ENCODE measurements at regions not wholly inside any gene's neighbourhood (a gene's known extent, or its start where the extent isn't known, plus 50 kb on each side); places are given as distances from the start of the nearest gene placed in this dataset.

- H3K4me3 Mint-ChIP-seq, result no peak overlapping the region
- no peaks in the 10 kb centered on the region for H3K27me3 Mint-ChIP-seq
- H3K27ac Mint-ChIP-seq, result no peak overlapping the region
- peaks cover 5 to 6% of the 10 kb centered on the region in 2 donors for H3K9me3 Mint-ChIP-seq
- no peaks in the 10 kb centered on the region for H3K36me3 Mint-ChIP-seq
- ATAC-seq (replicated peaks) (no peak), DNase-seq (no peak)
- no peaks in the 10 kb centered on the region for H3K4me1 Mint-ChIP-seq
Measured at GRCh38 chr5:15447209-15447608, 52.8 kb upstream of the FBXL7 start.

GRCh38 chr5:15446552-15446951, 53.4 kb upstream of the FBXL7 start:
- no peaks in the 10 kb centered on the region for H3K27me3 Mint-ChIP-seq
- no peaks in the 10 kb centered on the region for H3K36me3 Mint-ChIP-seq
- ATAC-seq (replicated peaks), result no peak
- no peaks in the 10 kb centered on the region for H3K4me1 Mint-ChIP-seq
- peaks cover 6 to 7% of the 10 kb centered on the region in 2 donors for H3K9me3 Mint-ChIP-seq
- H3K27ac Mint-ChIP-seq, result no peak overlapping the region
- no peak for DNase-seq
- H3K4me3 Mint-ChIP-seq, result no peak overlapping the region

GRCh38 chr5:15442193-15442570, 57.8 kb upstream of the FBXL7 start:
- Mint-ChIP-seq H3K9me3 (peaks cover 3 to 9% of the 10 kb centered on the region in 2 donors), H3K36me3 (no peaks in the 10 kb centered on the region), H3K27me3 (no peaks in the 10 kb centered on the region), H3K4me3 (no peak overlapping the region), H3K27ac (no peak overlapping the region), H3K4me1 (no peaks in the 10 kb centered on the region)
- ATAC-seq (replicated peaks) (no peak), DNase-seq (no peak)

GRCh38 chr5:15441433-15442192, 58.4 kb upstream of the FBXL7 start:
- H3K27ac Mint-ChIP-seq, result no peak overlapping the region
- no peak for ATAC-seq (replicated peaks)
- no peaks in the 10 kb centered on the region for H3K27me3 Mint-ChIP-seq
- no peak overlapping the region for H3K4me3 Mint-ChIP-seq
- H3K9me3 Mint-ChIP-seq, result peaks cover 3 to 9% of the 10 kb centered on the region in 2 donors
- no peak for DNase-seq
- H3K36me3 Mint-ChIP-seq, result no peaks in the 10 kb centered on the region
- H3K4me1 Mint-ChIP-seq, result no peaks in the 10 kb centered on the region

GRCh38 chr5:15440434-15440833, 59.5 kb upstream of the FBXL7 start:
- DNase-seq, result no peak
- no peak overlapping the region for H3K27ac Mint-ChIP-seq
- H3K36me3 Mint-ChIP-seq, result no peaks in the 10 kb centered on the region
- H3K27me3 Mint-ChIP-seq, result no peaks in the 10 kb centered on the region
- no peak overlapping the region for H3K4me3 Mint-ChIP-seq
- peaks cover 3 to 9% of the 10 kb centered on the region in 2 donors for H3K9me3 Mint-ChIP-seq
- no peak for ATAC-seq (replicated peaks)
- no peaks in the 10 kb centered on the region for H3K4me1 Mint-ChIP-seq

GRCh38 chr5:15439801-15440200, 60.2 kb upstream of the FBXL7 start:
- H3K4me1 Mint-ChIP-seq, result no peaks in the 10 kb centered on the region
- H3K27me3 Mint-ChIP-seq, result no peaks in the 10 kb centered on the region
- H3K27ac Mint-ChIP-seq, result no peak overlapping the region
- DNase-seq (no peak), ATAC-seq (replicated peaks) (no peak)
- no peaks in the 10 kb centered on the region for H3K36me3 Mint-ChIP-seq
- H3K9me3 Mint-ChIP-seq, result peaks cover 3 to 9% of the 10 kb centered on the region in 2 donors
- no peak overlapping the region for H3K4me3 Mint-ChIP-seq

GRCh38 chr5:15433709-15434108, 66.3 kb upstream of the FBXL7 start:
- Mint-ChIP-seq H3K27me3 (no peaks in the 10 kb centered on the region), H3K4me3 (no peak overlapping the region), H3K4me1 (no peaks in the 10 kb centered on the region), H3K36me3 (no peaks in the 10 kb centered on the region), H3K27ac (no peak overlapping the region), H3K9me3 (peaks cover 0 to 2% of the 10 kb centered on the region in 2 donors)
- ATAC-seq (replicated peaks), result no peak
- no peak for DNase-seq

GRCh38 chr5:15431923-15432322, 68.1 kb upstream of the FBXL7 start:
- DNase-seq, result no peak
- no peaks in the 10 kb centered on the region for H3K4me1 Mint-ChIP-seq
- no peaks in the 10 kb centered on the region for H3K27me3 Mint-ChIP-seq
- H3K27ac Mint-ChIP-seq, result no peak overlapping the region
- H3K4me3 Mint-ChIP-seq, result no peak overlapping the region
- H3K36me3 Mint-ChIP-seq, result no peaks in the 10 kb centered on the region
- no peak for ATAC-seq (replicated peaks)
- peaks cover 0 to 2% of the 10 kb centered on the region in 2 donors for H3K9me3 Mint-ChIP-seq

- DNase-seq (no peak), ATAC-seq (replicated peaks) (no peak)
- Mint-ChIP-seq H3K36me3 (no peaks in the 10 kb centered on the region), H3K27ac (no peak overlapping the region), H3K4me1 (no peaks in the 10 kb centered on the region), H3K9me3 (peaks cover 0 to 4% of the 10 kb centered on the region in 2 donors), H3K27me3 (no peaks in the 10 kb centered on the region), H3K4me3 (no peak overlapping the region)
Measured at GRCh38 chr5:15425766-15426165, 74.2 kb upstream of the FBXL7 start.

GRCh38 chr5:15424769-15425168, 75.2 kb upstream of the FBXL7 start:
- H3K27me3 Mint-ChIP-seq, result no peaks in the 10 kb centered on the region

GRCh38 chr5:15421921-15422412, 78.0 kb upstream of the FBXL7 start:
- DNase-seq (no peak), ATAC-seq (replicated peaks) (no peak)
- Mint-ChIP-seq H3K27ac (no peak overlapping the region), H3K4me1 (no peaks in the 10 kb centered on the region), H3K27me3 (no peaks in the 10 kb centered on the region), H3K36me3 (no peaks in the 10 kb centered on the region), H3K9me3 (peaks cover 3 to 8% of the 10 kb centered on the region in 2 donors), H3K4me3 (no peak overlapping the region)

More at GRCh38 chr5:15424769-15425168, 75.2 kb upstream of the FBXL7 start:
- Mint-ChIP-seq H3K4me3 (no peak overlapping the region), H3K36me3 (no peaks in the 10 kb centered on the region), H3K27ac (no peak overlapping the region), H3K4me1 (no peaks in the 10 kb centered on the region), H3K9me3 (peaks cover 0 to 2% of the 10 kb centered on the region in 2 donors)
- DNase-seq (no peak), ATAC-seq (replicated peaks) (no peak)

- H3K4me3 Mint-ChIP-seq, result no peak overlapping the region
- DNase-seq (no peak), ATAC-seq (replicated peaks) (no peak)
- no peaks in the 10 kb centered on the region for H3K4me1 Mint-ChIP-seq
- no peak overlapping the region for H3K27ac Mint-ChIP-seq
- peaks cover 5 to 8% of the 10 kb centered on the region in 2 donors for H3K9me3 Mint-ChIP-seq
- H3K27me3 Mint-ChIP-seq, result no peaks in the 10 kb centered on the region
- no peaks in the 10 kb centered on the region for H3K36me3 Mint-ChIP-seq
Measured at GRCh38 chr5:15421381-15421780, 78.6 kb upstream of the FBXL7 start.

- Mint-ChIP-seq H3K4me1 (no peaks in the 10 kb centered on the region), H3K27me3 (no peaks in the 10 kb centered on the region), H3K36me3 (no peaks in the 10 kb centered on the region)
Measured at GRCh38 chr5:15420201-15420600, 79.8 kb upstream of the FBXL7 start.

GRCh38 chr5:15417156-15417555, 82.8 kb upstream of the FBXL7 start:
- Mint-ChIP-seq H3K4me3 (no peak overlapping the region), H3K36me3 (no peaks in the 10 kb centered on the region), H3K9me3 (peaks cover 13 to 25% of the 10 kb centered on the region in 2 donors)

More at GRCh38 chr5:15420201-15420600, 79.8 kb upstream of the FBXL7 start:
- ATAC-seq (replicated peaks), result no peak
- H3K4me3 Mint-ChIP-seq, result no peak overlapping the region
- DNase-seq, result no peak
- H3K27ac Mint-ChIP-seq, result no peak overlapping the region
- peaks cover 5 to 8% of the 10 kb centered on the region in 2 donors for H3K9me3 Mint-ChIP-seq

GRCh38 chr5:15406478-15406877, 93.5 kb upstream of the FBXL7 start:
- Mint-ChIP-seq H3K27me3 (no peaks in the 10 kb centered on the region), H3K9me3 (peaks cover 2 to 8% of the 10 kb centered on the region in 2 donors), H3K4me1 (no peaks in the 10 kb centered on the region), H3K27ac (no peak overlapping the region), H3K36me3 (no peaks in the 10 kb centered on the region), H3K4me3 (no peak overlapping the region)
- ATAC-seq (replicated peaks) (no peak), DNase-seq (no peak)

More at GRCh38 chr5:15417156-15417555, 82.8 kb upstream of the FBXL7 start:
- no peak for DNase-seq
- no peaks in the 10 kb centered on the region for H3K27me3 Mint-ChIP-seq
- ATAC-seq (replicated peaks), result no peak
- no peaks in the 10 kb centered on the region for H3K4me1 Mint-ChIP-seq
- no peak overlapping the region for H3K27ac Mint-ChIP-seq
